Right lobe of liver (tissue), 4 donors: ENCODE measurements at regions not wholly inside any gene's neighbourhood (a gene's known extent, or its start where the extent isn't known, plus 50 kb on each side); places are given as distances from the start of the nearest gene placed in this dataset.

Experiments used
- POLR2A ChIP-seq: fragments of 450-650 bp; IDR thresholded peaks from one replicate; pipeline ENCODE4 v1.6.1; 2017; ENCODE audit warnings: antibody characterized with exemption, mild to moderate bottlenecking
- TF ChIP-seq, protein P1 (sequence below), 4 donors: fragments of 200-600 bp in 3 of 4; fragments of 450-650 bp in 1 of 4; IDR thresholded peaks; one replicate each; pipeline versions ENCODE4 v1.5.1 to v1.8.0; 2016 to 2022; ENCODE audit warnings: antibody characterized with exemption in 4 of 4, mild to moderate bottlenecking in 2 of 4
- donor health status: DM: no; HTN: no; CAD: no.
- donor health status: DM: no; HTN: no; CAD: no.
- donor health status: DM: no; HTN: yes; CAD: no.

DNA sequence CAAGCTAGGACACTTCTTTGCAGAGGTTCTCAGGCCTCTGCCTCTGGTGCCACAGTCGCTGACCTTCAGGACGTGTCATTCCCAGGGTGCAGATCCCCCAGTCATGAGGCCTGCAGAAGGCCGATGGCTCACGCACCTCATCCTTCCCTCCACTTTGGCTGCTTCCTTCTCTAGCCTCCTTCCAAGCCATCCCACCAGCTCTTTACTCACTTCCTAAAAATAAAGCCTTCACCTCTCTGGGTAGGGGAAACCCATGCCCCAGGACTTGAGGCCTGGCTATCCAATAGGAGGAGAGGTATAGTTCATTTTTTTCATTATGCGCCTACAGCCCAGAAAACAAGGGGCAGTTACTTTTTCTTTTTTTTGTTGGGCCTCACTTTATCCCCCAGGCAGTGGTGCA lies 91.4 kb downstream of the B3GNT2 start:
- TF ChIP-seq, protein P1, sequence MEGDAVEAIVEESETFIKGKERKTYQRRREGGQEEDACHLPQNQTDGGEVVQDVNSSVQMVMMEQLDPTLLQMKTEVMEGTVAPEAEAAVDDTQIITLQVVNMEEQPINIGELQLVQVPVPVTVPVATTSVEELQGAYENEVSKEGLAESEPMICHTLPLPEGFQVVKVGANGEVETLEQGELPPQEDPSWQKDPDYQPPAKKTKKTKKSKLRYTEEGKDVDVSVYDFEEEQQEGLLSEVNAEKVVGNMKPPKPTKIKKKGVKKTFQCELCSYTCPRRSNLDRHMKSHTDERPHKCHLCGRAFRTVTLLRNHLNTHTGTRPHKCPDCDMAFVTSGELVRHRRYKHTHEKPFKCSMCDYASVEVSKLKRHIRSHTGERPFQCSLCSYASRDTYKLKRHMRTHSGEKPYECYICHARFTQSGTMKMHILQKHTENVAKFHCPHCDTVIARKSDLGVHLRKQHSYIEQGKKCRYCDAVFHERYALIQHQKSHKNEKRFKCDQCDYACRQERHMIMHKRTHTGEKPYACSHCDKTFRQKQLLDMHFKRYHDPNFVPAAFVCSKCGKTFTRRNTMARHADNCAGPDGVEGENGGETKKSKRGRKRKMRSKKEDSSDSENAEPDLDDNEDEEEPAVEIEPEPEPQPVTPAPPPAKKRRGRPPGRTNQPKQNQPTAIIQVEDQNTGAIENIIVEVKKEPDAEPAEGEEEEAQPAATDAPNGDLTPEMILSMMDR (IDR thresholded peaks at IDR 0.05) = no peak
- no peak for TF ChIP-seq POLR2A
